Muscle of back (tissue), 3 donors: ENCODE measurements at regions not wholly inside any gene's neighbourhood (a gene's known extent, or its start where the extent isn't known, plus 50 kb on each side); places are given as distances from the start of the nearest gene placed in this dataset.

Experiments used
- DNase-seq, 3 donors: peaks; one replicate each; pipeline versions ENCODE4 v3.0.0 to v3.0.0-alpha.2; 2013

- DNase-seq, result no peak
Observed at GRCh38 chr20:57948180-57948955, 238.6 kb upstream of the PMEPA1 start.

DNA sequence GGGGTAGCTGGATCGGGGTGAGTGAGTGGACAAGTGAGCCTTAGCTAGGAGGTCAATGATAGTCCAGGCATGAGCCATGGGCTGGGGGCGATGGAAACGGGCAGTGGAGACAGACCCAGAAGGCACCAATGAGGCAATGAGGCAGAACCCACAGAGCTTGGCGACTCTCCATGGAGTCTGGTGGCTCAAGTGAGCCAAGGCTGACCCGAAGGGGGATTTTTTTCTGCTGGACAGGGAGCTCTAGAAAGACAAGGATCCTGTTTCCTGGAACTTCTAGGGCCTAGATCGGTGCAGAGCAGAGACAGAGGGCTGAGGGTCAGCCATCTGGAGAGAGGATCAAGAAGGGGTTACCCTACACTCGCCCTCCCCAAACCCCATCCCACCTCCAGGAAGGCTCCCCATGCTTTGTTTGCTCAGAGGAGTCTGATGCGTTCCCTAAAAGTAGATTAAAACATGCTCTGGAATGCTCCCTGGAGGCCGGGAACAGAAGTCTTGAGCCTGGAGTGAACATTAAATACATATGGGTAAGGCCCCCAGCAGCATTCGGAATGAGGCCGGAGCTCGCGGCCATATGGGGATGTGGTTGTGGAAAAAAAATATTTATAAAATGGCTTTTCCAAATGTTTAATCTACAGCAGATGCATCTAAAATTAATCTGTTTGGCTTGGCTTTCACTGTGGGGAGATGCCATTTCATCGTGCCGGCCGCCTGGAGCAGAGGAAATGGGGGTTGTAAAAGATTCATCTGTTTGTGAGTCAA, 237.8 kb upstream of the PMEPA1 start:
- DNase-seq, result peak; percentile 75 to 93 (median 90)

- DNase-seq, result no peak
Observed at GRCh38 chr20:57946559-57947315, 236.9 kb upstream of the PMEPA1 start.

DNA sequence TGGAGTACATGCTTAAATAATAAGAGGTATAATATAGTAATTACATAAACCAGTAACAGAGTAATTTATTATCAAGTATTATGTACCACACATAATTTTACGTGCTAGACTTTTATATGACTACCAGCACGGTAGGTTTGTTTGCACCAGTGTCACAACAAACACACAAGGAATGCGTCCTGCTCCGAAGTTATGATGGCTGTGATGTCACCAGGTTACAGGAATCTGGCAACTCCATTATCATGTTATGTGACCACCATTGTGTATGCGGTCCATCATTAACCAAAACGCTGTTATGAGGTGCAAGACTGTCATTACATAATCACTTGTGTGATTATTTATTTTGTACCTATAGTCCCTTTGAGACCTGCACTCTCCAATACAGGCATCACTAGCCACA, 235.2 kb upstream of the PMEPA1 start:
- no peak for DNase-seq

DNA sequence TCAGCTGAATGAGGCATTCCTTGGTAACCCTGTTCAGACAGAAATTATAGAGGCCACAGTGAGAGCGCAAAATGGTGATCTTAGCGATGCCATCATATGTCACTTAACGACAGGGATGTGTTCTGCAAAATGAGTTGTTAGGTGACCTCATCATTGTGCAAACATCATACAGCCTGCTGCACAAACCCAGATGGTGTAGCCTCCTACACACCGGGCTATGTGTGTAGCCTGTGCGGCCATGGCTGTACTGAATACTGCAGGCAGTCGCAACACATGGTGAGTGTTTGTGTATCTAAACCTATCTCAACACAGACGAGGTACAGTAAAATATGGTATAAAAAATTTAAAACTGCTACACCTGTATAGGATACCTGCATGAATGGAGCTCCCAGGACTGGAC, 234.1 kb upstream of the PMEPA1 start:
- no peak for DNase-seq

DNA sequence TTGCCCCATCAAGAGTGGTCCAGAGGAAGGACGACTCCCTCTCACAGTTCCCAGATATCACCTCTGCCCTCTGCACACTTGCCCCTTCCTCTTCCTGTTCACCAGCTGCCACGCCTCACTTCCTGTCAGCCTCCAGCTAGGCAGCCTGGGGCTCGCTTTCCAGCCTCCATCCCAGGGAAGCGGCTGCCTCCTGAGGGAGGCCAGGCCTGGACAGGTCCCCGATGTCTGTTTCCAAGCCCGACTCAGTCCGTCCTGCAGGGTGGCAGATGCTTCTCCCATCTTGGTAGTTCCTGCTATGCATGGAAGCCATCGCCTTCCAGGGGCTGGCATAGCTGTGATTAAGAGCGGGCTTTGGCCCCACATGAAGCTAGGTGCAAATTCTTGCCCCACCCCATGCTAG, 233.5 kb upstream of the PMEPA1 start:
- no peak for DNase-seq

GRCh38 chr20:57941604-57942381, 232.0 kb upstream of the PMEPA1 start:
- no peak for DNase-seq

DNA sequence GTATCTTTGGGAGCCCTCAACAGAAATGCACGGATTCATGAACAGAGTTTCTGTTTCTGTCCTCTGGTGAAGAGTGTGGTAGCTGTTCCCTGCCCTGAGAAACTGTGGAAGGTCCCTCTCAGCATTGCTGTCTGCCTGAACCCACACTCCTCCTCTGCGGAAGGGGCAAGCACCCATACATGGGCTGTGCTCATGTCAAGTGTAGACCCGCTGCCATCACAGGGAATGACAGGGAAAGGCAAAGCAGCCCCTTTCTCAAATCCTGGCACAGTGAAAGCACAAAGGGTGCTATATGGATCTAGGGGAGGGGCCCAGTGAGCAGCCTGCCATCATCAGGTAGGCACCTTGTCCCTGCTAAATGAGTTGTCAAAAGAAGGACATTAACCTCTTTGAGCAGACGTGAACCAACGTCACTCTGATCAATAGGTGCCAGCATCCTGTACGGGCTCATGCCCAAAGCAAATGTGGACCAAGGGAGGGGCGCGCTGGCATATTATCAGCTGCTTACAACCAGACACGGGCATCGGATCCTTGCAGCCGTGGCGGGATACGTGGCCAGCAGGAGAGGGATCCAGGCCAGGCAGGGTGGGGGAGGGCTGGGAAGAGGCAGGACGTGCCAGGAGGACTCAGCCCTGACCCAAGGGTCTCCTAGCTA, 231.2 kb upstream of the PMEPA1 start:
- DNase-seq, result no peak

GRCh38 chr20:57940376-57940775, 230.6 kb upstream of the PMEPA1 start:
- DNase-seq, result no peak

GRCh38 chr20:57939499-57939898, 229.7 kb upstream of the PMEPA1 start:
- no peak for DNase-seq

GRCh38 chr20:57938158-57939108, 228.6 kb upstream of the PMEPA1 start:
- DNase-seq, result no peak

DNA sequence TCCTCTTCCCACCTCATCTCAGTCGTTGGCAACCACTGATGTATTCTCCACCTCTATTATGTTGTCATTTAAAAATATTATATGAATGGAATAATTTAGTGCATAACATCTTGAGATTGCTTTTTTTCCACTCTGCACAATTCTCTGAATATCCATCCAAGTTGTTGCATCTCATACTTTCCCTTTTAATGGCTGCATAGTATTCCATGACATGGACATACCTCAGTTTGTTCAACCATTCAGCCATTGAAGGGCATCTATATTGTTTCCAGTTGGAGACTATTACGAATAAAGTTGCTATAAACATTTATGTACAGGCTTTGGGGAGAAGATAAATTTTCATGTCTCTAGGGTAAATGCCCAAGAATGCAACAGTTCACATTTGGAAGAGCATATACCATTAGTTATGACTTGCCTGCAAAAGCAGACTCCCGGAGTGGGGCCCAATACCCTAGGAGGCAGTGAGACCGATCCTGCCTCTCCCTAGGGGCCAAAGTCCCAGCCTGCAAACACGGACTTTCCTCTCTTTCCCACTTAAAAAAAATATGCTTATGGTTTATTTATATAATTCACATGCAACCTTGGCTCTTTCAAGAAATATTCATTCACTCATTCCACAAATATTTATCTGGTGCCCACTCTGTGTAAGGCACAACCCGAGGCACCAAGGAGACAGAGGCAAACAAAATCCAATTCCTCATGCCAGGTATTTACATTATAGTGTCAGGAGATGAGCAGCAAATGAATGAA, 227.0 kb upstream of the PMEPA1 start:
- no peak for DNase-seq

DNA sequence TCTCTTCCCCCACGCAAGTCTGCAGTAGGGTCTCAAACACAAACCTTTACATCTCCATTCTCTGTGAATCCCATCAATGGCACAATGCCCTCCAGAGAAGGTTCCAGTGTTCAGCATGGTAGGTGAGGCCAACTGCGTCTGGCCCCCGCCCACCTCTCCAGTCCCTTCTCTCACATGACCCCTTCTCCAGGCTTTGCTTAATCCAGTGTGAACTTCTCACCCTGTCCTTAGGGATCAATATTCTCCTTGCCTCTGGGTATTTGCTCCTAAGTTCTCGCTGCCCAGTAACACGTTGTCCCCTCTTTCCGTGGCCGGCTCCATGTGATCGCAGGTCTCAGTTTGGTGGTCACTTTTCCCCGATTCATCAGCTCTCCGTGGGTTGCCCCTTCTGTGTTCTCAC, 225.1 kb upstream of the PMEPA1 start:
- DNase-seq, result no peak

- no peak for DNase-seq
Observed at GRCh38 chr20:57934007-57934805, 224.4 kb upstream of the PMEPA1 start.

- DNase-seq, result no peak
Observed at GRCh38 chr20:57932227-57932864, 222.5 kb upstream of the PMEPA1 start.

DNA sequence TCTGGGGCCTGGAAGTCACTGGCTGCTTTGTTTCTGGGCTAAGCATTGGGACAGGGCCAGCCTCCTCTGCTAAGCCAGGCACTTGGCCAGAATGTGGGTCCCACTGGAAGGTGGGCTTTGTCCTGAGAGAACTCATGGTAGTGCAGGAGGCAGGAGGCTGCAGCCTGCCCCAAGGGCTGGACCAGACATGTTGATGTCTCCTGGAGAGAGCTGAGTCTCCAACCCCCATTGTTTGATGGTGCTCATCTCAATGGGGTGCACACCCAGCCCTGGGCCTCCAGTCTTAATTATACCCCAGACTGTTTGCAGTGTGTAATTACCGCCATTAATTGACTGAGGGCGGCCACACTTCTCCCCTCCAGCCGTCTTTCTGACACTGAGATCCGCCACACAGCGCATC, 220.5 kb upstream of the PMEPA1 start:
- DNase-seq, result no peak

DNA sequence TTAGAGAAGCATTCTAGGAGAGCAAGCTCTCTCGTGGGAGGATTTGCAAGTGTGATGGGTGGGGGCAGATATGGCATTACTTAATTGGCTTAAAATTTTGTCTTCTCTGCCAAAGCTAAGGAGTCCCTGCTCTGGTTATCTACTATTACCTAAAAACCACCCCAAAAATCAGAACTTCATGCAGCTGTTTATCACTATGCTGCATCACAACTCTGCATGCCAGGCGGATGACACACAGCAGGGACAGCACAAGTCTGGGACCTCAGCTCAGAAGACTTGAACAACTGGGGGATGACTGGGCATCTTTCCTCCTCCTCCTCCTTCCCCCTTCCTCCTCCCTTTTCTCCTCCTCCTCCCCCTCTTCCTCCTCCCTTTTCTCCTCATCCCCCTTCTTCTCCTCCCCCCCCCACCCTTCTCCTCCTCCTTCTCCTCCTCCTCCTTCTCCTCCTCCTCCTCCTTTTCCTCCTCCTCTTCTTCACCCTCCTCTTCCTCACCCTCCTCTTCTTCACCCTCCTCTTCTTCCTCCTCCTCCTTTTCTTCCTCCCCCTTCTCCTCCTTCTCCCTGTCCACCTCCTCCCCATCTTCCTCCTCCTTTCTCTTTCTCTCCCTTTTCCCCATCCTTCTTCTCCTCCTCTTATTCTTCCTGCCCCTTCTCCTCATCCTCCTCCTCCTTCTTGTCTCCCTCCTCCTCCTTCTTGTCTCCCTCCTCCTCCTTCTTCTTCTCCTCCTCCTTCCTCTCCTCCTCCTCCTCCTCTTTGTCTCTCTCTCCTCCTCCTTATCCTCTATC, 218.6 kb upstream of the PMEPA1 start:
- DNase-seq, result peak in 1 of 3 donors; percentile 33
